NB4 (cell line): ENCODE measurements at regions not wholly inside any gene's neighbourhood (a gene's known extent, or its start where the extent isn't known, plus 50 kb on each side); places are given as distances from the start of the nearest gene placed in this dataset.

Experiments used
- DNase-seq: peaks from one replicate; pipeline ENCODE4 v3.0.0; 2010; ENCODE audit warnings: low read depth
- H3K4me3 ChIP-seq: one replicate; pipeline ENCODE4 v1.5.1; 2011; ENCODE audit warnings: mild to moderate bottlenecking, low read depth, low read length, moderate library complexity
- CTCF ChIP-seq: IDR thresholded peaks from one replicate; pipeline ENCODE4 v1.5.1; 2012; ENCODE audit warnings: low read depth, low read length
- MAX ChIP-seq: IDR thresholded peaks from 2 replicates; pipeline ENCODE4 v1.6.1; 2011; ENCODE audit warnings: low read depth, low read length
- MYC ChIP-seq: IDR thresholded peaks from 2 replicates; pipeline ENCODE4 v1.6.1; 2011; ENCODE audit warnings: low read depth, low read length
- POLR2A ChIP-seq: IDR thresholded peaks from 2 replicates; pipeline ENCODE4 v1.6.1; 2011; ENCODE audit warnings: mild to moderate bottlenecking; ENCODE audit not compliant: insufficient read length; ENCODE audit errors: extremely low read depth

- H3K4me3 ChIP-seq = no peak overlapping the region
- TF ChIP-seq MAX (no peak), MYC (no peak), POLR2A (no peak), CTCF (no peak)
- DNase-seq = no peak
Measured at GRCh38 chr11:26193694-26194365, 138.1 kb upstream of the ANO3 start.

DNA sequence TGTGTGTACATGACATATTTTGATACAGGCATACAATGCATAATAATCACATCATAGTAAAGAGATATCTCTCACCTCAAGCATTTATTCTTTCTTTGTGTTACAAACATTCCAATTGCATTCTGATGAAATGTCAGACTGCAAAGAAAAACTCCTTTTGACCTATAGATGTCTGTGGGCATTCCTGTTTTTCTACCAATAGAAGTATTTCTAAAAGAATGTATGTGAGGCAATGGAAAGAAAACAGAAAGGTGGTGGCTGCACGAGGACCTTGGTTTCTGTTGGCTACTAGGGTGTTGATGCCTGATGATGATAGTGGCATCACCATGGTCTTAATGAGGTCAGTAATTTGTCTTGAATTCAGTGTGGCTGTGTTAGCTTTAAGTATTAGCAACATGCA, 137.0 kb upstream of the ANO3 start:
- H3K4me3 ChIP-seq = no peak overlapping the region
- no peak for DNase-seq

DNA sequence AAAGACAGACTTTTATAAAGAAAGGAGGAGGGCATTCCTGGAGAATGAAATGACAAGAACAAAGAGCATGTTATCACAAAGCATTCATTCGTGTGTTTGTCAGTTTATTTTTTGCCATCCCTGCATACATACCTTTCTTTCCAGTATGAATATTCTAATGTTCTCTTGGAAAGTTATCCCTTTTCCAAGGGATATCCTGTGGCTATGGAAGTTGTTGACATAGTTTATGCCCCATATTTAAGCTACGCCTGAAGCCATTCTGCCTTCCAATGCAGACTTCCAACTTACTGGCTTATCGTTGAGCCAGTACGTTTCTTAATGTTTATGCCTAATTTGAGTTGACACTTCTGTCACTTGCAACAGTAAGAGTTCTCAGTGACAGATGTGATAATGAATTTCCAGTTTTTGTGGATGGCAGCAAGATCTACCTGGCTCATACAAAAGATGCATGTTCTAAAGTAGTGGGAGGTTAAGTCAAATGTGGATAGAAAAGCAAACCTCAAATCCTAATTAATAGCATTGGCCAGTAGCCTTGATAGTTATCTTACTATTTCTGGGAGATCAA, 133.3 kb upstream of the ANO3 start:
- no peak overlapping the region for H3K4me3 ChIP-seq
- no peak for DNase-seq
- TF ChIP-seq MYC = no peak
- no peak for TF ChIP-seq MAX

More for the DNA sequence above, 137.0 kb upstream of the ANO3 start:
- TF ChIP-seq POLR2A (no peak), MAX (no peak), MYC (no peak), CTCF (no peak)

DNA sequence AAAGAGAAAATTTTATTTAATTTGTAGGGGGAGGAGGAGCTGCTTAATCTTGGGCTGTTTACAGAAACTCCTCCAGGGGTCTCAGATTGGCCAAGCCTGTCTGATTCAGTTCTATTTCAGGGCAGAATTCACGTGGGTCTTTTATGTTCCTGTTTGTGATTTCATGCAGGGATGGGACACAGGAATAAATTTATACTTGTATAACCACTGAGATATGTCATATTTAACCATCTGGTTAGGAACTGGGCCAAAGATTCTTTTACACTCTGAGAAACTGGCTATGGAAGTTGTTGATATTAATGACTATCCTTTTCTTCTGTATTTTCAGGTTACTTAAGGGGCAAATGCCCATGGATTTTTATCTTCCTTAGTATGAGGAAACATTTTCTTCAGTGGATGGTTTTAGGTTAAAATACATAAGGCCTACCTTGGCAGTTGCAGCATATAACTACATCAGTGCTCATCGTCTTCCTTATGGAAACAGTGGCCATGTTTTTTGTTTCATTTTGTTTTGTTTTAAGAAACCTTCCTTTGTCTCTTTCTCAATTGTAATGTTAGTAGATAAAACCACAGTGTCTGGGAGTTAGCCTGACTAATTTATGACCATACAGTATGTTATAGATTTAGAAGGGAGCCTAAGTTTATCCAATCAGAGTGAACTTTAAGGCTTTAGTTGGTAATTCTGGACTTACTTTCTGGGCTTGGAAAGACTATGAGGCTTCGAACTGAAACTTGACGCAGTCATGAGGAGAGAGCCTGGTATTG, 132.4 kb upstream of the ANO3 start:
- DNase-seq = no peak
- H3K4me3 ChIP-seq = no peak overlapping the region
- TF ChIP-seq MAX = no peak
- no peak for TF ChIP-seq MYC
- no peak for TF ChIP-seq CTCF
- no peak for TF ChIP-seq POLR2A

DNA sequence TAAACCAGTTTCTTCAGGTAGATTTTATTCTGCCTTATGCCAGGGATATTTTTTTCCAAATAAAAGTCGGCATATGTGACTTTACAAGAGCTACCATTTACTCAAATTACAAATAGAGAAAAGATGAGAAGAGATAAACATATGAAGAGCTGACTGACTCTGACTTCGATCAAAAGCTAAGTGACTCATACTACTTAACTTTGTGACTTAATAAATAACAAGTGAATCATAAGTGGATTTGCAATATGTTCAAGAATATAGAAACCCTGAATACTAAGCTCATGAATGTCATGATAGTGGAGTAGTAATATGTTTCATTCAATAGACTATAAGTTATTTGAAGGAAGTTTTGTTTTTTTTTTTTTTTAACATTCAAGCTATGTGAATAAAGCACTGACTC, 130.5 kb upstream of the ANO3 start:
- no peak overlapping the region for H3K4me3 ChIP-seq
- TF ChIP-seq MAX (no peak), MYC (no peak), POLR2A (no peak)
- DNase-seq = no peak

DNA sequence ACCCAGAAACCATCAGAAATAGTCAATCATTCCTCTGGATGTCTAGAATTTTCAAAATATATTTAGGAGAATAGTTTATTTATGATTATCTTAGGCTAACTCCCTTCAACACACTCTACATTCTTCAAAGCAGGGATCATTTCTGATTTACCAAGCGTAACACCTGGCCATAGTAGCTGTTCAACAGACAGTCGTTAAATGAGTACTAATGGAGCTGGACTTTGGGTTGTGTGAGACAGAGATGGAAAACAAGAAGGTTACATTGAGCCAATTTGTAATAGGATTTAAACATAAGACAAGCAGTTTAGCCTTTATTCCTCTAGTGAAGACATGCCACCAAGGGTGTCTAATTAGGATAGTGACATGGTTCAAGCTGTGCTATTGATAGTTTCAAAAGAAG, 129.2 kb upstream of the ANO3 start:
- H3K4me3 ChIP-seq = no peak overlapping the region
- no peak for TF ChIP-seq MAX
- no peak for TF ChIP-seq MYC
- TF ChIP-seq POLR2A = no peak
- no peak for TF ChIP-seq CTCF
- no peak for DNase-seq
